ENCODE measurements at regions not wholly inside any gene's neighbourhood (a gene's known extent, or its start where the extent isn't known, plus 50 kb on each side); places are given as distances from the start of the nearest gene placed in this dataset.

DNA sequence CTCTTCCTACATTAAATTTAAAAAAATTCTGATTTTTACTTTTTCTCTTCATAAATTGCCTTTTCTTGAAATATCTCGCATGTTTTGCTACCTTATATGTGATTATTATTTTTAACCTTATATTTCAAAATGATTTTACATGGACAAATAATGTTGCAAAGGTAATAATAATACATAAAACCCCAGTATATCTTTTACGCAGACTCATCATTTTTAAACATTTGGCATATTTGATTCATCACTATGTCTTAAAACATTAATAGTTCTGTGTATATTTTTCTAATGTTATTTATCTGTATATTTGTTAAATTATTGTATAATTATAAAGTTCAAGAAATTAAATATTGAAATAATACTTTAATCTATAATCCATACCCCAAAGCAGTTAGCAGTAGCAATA is 350.8 kb downstream of the RPL10L start:
- no peaks in the 10 kb centered on the region for H3K4me1 ChIP-seq (replicated peaks)
- H3K27ac ChIP-seq, result no peak overlapping the region
- no peak for DNase-seq (ENCODE audit: low spot score)
- 95% methylated on average over 2 of the region's 2 CpGs for WGBS
- H3K4me3 ChIP-seq, result no peak overlapping the region
- no peaks in the 10 kb centered on the region for H3K27me3 ChIP-seq (replicated peaks; ENCODE audit: insufficient read depth)
- TF ChIP-seq CTCF (IDR thresholded peaks at IDR 0.05) (no peak), POLR2AphosphoS5 (IDR thresholded peaks at IDR 0.05) (no peak), POLR2A (IDR thresholded peaks at IDR 0.05) (no peak)
- H3K36me3 ChIP-seq, result no peaks in the 10 kb centered on the region
- no peaks in the 10 kb centered on the region for H3K9me3 ChIP-seq
- intact Hi-C loops (cut with DNase I), result no loop called here

DNA sequence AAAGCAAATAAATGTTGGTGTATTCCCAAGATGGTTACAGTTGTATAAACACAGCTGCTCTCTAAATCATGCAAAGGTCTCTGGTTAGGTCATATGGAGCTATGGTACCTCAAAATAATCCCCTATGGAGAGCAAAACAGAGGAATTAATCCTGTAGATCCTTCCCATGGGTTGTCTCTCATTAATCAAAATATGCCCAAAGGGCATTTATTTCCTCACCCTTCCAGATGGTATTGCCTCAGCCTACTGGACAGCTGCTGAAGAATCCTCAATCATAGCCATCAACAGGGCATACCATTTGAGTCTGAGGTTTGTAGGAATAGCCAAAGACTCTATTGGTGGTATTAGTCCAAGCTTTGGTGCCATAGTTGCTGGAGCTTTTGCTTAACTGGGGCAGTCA is 360.9 kb downstream of the RPL10L start:
- intact Hi-C loops (cut with DNase I), result no loop called here
- no peaks in the 10 kb centered on the region for H3K9me3 ChIP-seq
- no peak overlapping the region for H3K4me3 ChIP-seq
- H3K27ac ChIP-seq, result no peak overlapping the region
- no peaks in the 10 kb centered on the region for H3K27me3 ChIP-seq (replicated peaks; ENCODE audit: insufficient read depth)
- TF ChIP-seq POLR2AphosphoS5 (IDR thresholded peaks at IDR 0.05), result no peak
- TF ChIP-seq POLR2A (IDR thresholded peaks at IDR 0.05), result no peak
- TF ChIP-seq CTCF (IDR thresholded peaks at IDR 0.05), result no peak
- no peaks in the 10 kb centered on the region for H3K4me1 ChIP-seq (replicated peaks)
- DNase-seq (ENCODE audit: low spot score), result no peak
- H3K36me3 ChIP-seq, result no peaks in the 10 kb centered on the region

GRCh38 chr14:46279776-46280175 is 371.8 kb downstream of the RPL10L start:
- no peaks in the 10 kb centered on the region for H3K27me3 ChIP-seq (replicated peaks; ENCODE audit: insufficient read depth)
- no peaks in the 10 kb centered on the region for H3K4me1 ChIP-seq (replicated peaks)
- 38% methylated on average over 1 of the region's 1 CpG for WGBS
- TF ChIP-seq POLR2AphosphoS5 (IDR thresholded peaks at IDR 0.05), result no peak
- TF ChIP-seq POLR2A (IDR thresholded peaks at IDR 0.05), result no peak
- TF ChIP-seq CTCF (IDR thresholded peaks at IDR 0.05), result no peak
- DNase-seq (ENCODE audit: low spot score), result no peak
- H3K9me3 ChIP-seq, result no peaks in the 10 kb centered on the region
- no peaks in the 10 kb centered on the region for H3K36me3 ChIP-seq
- H3K27ac ChIP-seq, result no peak overlapping the region
- intact Hi-C loops (cut with DNase I), result no loop called here
- H3K4me3 ChIP-seq, result no peak overlapping the region

DNA sequence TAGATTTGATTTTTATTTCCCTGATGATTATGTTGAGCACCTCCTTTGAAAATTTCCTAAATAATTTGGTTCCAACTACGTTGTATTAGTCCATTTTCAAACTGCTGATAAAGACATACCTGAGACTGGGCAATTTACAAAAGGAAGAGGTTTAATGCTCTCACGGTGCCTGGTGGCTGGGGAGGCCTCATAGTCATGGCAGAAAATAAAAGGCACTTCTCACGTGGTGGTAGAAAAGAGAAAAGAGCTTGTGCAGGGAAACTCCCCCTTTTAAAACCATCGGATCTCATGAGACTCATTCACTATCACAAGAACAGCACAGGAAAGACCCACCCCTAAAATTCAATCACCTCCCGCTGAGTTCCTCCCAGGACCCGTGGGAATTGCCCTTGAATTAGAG is 372.3 kb downstream of the RPL10L start:
- TF ChIP-seq POLR2AphosphoS5 (IDR thresholded peaks at IDR 0.05) (no peak), CTCF (IDR thresholded peaks at IDR 0.05) (no peak), POLR2A (IDR thresholded peaks at IDR 0.05) (no peak)
- intact Hi-C loops (cut with DNase I), result no loop called here
- Histone ChIP-seq H3K36me3 (no peaks in the 10 kb centered on the region), H3K9me3 (no peaks in the 10 kb centered on the region), H3K27me3 (replicated peaks; ENCODE audit: insufficient read depth) (no peaks in the 10 kb centered on the region), H3K4me3 (no peak overlapping the region), H3K4me1 (replicated peaks) (no peaks in the 10 kb centered on the region), H3K27ac (no peak overlapping the region)
- DNase-seq (ENCODE audit: low spot score), result no peak
- 29% methylated on average over 6 of the region's 6 CpGs for WGBS

DNA sequence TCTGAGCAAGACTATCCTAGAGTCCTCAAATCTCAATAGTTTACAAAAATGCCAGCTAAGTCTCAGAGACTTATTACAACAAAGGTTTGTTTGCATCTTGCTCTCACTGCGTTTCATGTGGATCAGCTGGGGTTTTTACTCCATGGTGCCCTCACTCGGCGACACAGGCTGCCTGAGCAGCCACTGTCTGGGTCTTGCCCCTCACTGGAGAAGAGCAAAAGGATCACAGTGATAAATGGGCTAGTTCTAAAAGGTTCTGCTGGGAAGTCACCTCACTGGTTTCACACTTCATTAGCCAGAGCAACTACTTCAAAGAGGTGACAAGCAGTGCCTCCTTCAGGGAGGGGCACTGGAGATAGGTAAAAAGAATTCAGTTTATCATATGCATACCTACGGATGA is 392.0 kb downstream of the RPL10L start:
- no peak overlapping the region for H3K4me3 ChIP-seq
- intact Hi-C loops (cut with DNase I), result no loop called here
- TF ChIP-seq POLR2A (IDR thresholded peaks at IDR 0.05) (no peak), POLR2AphosphoS5 (IDR thresholded peaks at IDR 0.05) (no peak), CTCF (IDR thresholded peaks at IDR 0.05) (no peak)
- H3K27ac ChIP-seq, result no peak overlapping the region
- no peaks in the 10 kb centered on the region for H3K9me3 ChIP-seq
- H3K36me3 ChIP-seq, result no peaks in the 10 kb centered on the region
- no peak for DNase-seq (ENCODE audit: low spot score)
- H3K27me3 ChIP-seq (replicated peaks; ENCODE audit: insufficient read depth), result no peaks in the 10 kb centered on the region
- H3K4me1 ChIP-seq (replicated peaks), result no peaks in the 10 kb centered on the region
- WGBS, result 72% methylated on average over 4 of the region's 4 CpGs
